Parathyroid adenoma (tissue), 2 donors: ENCODE measurements at regions not wholly inside any gene's neighbourhood (a gene's known extent, or its start where the extent isn't known, plus 50 kb on each side); places are given as distances from the start of the nearest gene placed in this dataset.

Source experiments
- H2AFZ ChIP-seq: fragments of 300-600 bp; sonication (generic); one replicate; pipeline ENCODE4 v1.7.0; 2017; ENCODE audit warnings: antibody characterized with exemption, mild to moderate bottlenecking
- H3K27ac ChIP-seq: fragments of 300-600 bp; sonication (generic); one replicate; pipeline ENCODE4 v1.7.0; 2017
- H3K27me3 ChIP-seq: fragments of 300-600 bp; sonication (generic); one replicate; pipeline ENCODE4 v1.7.0; 2017; ENCODE audit warnings: low read length; ENCODE audit not compliant: control insufficient read depth, insufficient read depth
- H3K36me3 ChIP-seq: fragments of 300-600 bp; sonication (generic); one replicate; pipeline ENCODE4 v1.7.0; 2017; ENCODE audit warnings: low read length; ENCODE audit not compliant: control insufficient read depth, insufficient read depth
- H3K4me1 ChIP-seq: fragments of 300-600 bp; sonication (generic); one replicate; pipeline ENCODE4 v1.7.0; 2017; ENCODE audit warnings: control low read depth
- H3K4me2 ChIP-seq: fragments of 300-600 bp; sonication (generic); one replicate; pipeline ENCODE4 v1.7.0; 2017; ENCODE audit warnings: low read length
- H3K4me3 ChIP-seq: fragments of 300-600 bp; sonication (generic); one replicate; pipeline ENCODE4 v1.7.0; 2017; ENCODE audit warnings: low read depth, low read length
- H3K79me2 ChIP-seq: fragments of 300-600 bp; sonication (generic); one replicate; pipeline ENCODE4 v1.7.0; 2017; ENCODE audit warnings: control low read depth
- H3K9ac ChIP-seq: fragments of 300-600 bp; sonication (generic); one replicate; pipeline ENCODE4 v1.7.0; 2017; ENCODE audit warnings: mild to moderate bottlenecking
- H3K9me3 ChIP-seq: fragments of 300-600 bp; sonication (generic); one replicate; pipeline ENCODE4 v1.7.0; 2017; ENCODE audit warnings: low read length; ENCODE audit not compliant: control insufficient read depth
- CTCF ChIP-seq: fragments of 300-600 bp; sonication (generic); IDR thresholded peaks from one replicate; pipeline ENCODE4 v1.7.0; 2017; ENCODE audit warnings: antibody characterized with exemption, mild to moderate bottlenecking
- donor health status: primary hyperparathyroidism.

GRCh38 chr2:12061286-12062052 is 315.0 kb downstream of the LPIN1 start:
- Histone ChIP-seq H3K4me3 (no peak overlapping the region), H2AFZ (no peak overlapping the region), H3K9ac (no peak overlapping the region), H3K36me3 (no peaks in the 10 kb centered on the region), H3K9me3 (no peaks in the 10 kb centered on the region), H3K4me2 (no peak overlapping the region), H3K27ac (no peak overlapping the region), H3K4me1 (no peaks in the 10 kb centered on the region), H3K79me2 (no peaks in the 10 kb centered on the region), H3K27me3 (no peaks in the 10 kb centered on the region)
- TF ChIP-seq CTCF: no peak

- no peak for TF ChIP-seq CTCF
Measured at GRCh38 chr2:12062053-12062395, 315.6 kb downstream of the LPIN1 start.

GRCh38 chr2:12063210-12063609 is 316.8 kb downstream of the LPIN1 start:
- no peak overlapping the region for H3K9ac ChIP-seq
- H3K36me3 ChIP-seq: no peaks in the 10 kb centered on the region
- no peaks in the 10 kb centered on the region for H3K27me3 ChIP-seq
- no peak overlapping the region for H2AFZ ChIP-seq
- TF ChIP-seq CTCF: no peak
- no peak overlapping the region for H3K27ac ChIP-seq
- H3K9me3 ChIP-seq: no peaks in the 10 kb centered on the region
- H3K4me3 ChIP-seq: no peak overlapping the region
- H3K4me1 ChIP-seq: no peaks in the 10 kb centered on the region
- no peaks in the 10 kb centered on the region for H3K79me2 ChIP-seq
- no peak overlapping the region for H3K4me2 ChIP-seq

More at GRCh38 chr2:12062053-12062395, 315.6 kb downstream of the LPIN1 start:
- H3K27ac ChIP-seq: no peak overlapping the region
- no peaks in the 10 kb centered on the region for H3K9me3 ChIP-seq
- H3K4me2 ChIP-seq: no peak overlapping the region
- no peaks in the 10 kb centered on the region for H3K4me1 ChIP-seq
- H3K27me3 ChIP-seq: no peaks in the 10 kb centered on the region
- H3K36me3 ChIP-seq: no peaks in the 10 kb centered on the region
- no peaks in the 10 kb centered on the region for H3K79me2 ChIP-seq
- no peak overlapping the region for H3K9ac ChIP-seq
- H2AFZ ChIP-seq: no peak overlapping the region
- no peak overlapping the region for H3K4me3 ChIP-seq

- Histone ChIP-seq H2AFZ (no peak overlapping the region), H3K4me3 (no peak overlapping the region), H3K79me2 (no peaks in the 10 kb centered on the region), H3K9me3 (no peaks in the 10 kb centered on the region), H3K4me1 (no peaks in the 10 kb centered on the region), H3K36me3 (no peaks in the 10 kb centered on the region), H3K4me2 (no peak overlapping the region), H3K9ac (no peak overlapping the region), H3K27ac (no peak overlapping the region), H3K27me3 (no peaks in the 10 kb centered on the region)
- no peak for TF ChIP-seq CTCF
Measured at GRCh38 chr2:12064153-12064552, 317.7 kb downstream of the LPIN1 start.

GRCh38 chr2:12066116-12066515 is 319.7 kb downstream of the LPIN1 start:
- Histone ChIP-seq H3K36me3 (no peaks in the 10 kb centered on the region), H3K27ac (no peak overlapping the region), H3K4me2 (no peak overlapping the region), H3K4me1 (no peaks in the 10 kb centered on the region), H3K9me3 (no peaks in the 10 kb centered on the region), H2AFZ (no peak overlapping the region), H3K79me2 (no peaks in the 10 kb centered on the region), H3K27me3 (no peaks in the 10 kb centered on the region), H3K4me3 (no peak overlapping the region), H3K9ac (no peak overlapping the region)
- TF ChIP-seq CTCF: no peak
